Keratinocyte (primary cell): ENCODE measurements at regions not wholly inside any gene's neighbourhood (a gene's known extent, or its start where the extent isn't known, plus 50 kb on each side); places are given as distances from the start of the nearest gene placed in this dataset.

ENCODE experiments used
- EZH2 ChIP-seq: IDR thresholded peaks from one replicate; pipeline ENCODE4 v1.6.1; 2012; ENCODE audit warnings: inconsistent platforms, mild to moderate bottlenecking, low read length, moderate library complexity
- TF ChIP-seq, protein P1 (sequence below), 3 experiments: IDR thresholded peaks in 1 of 3; conservative IDR thresholded peaks in 1 of 3; optimal IDR thresholded peaks in 1 of 3; 2 replicates in 2 of 3; 3 replicates in 1 of 3; pipeline versions ENCODE3 to v1.5.1; 2011; ENCODE audit warnings: low read length in 3 of 3, mild to moderate bottlenecking in 3 of 3, moderate library complexity in 2 of 3, control low read depth in 1 of 3, inconsistent platforms in 1 of 3; ENCODE audit not compliant: insufficient read depth in 2 of 3; ENCODE audit errors: extremely low read depth in 1 of 3

DNA sequence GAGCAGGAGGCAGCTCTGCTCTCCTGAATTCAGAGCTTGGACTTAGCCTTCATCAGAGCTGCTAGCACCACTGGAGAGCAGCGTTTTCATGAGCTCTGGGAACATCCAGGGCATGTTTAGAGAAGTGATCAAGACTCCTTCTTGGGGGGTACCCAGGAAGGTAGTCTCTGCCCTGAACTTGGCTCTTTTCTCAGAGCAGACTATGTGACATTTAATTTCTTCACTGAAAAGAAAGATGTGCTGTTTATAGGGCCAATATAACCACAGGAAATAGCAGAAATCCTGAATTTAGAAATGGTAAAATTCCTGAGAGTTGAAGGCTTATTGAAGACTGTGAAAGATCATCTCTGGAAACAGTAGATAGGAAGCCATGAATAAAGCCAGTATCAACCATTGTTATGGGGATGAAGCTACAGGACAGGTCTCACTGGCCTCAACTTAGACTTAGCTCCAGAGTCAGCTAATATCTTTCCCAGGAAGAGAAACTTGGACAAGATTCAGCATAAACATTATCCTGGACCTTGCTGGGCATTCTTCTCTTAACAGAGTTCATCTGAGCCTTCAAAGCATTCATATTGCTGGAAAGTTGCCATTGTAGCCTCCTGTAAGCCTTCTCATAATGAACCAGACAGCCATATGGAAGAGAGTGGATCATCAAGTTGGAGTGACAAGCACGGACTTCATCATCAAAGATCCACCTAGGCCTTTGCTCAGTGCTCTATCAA, 386.6 kb upstream of the THBS1 start:
- TF ChIP-seq, protein P1, sequence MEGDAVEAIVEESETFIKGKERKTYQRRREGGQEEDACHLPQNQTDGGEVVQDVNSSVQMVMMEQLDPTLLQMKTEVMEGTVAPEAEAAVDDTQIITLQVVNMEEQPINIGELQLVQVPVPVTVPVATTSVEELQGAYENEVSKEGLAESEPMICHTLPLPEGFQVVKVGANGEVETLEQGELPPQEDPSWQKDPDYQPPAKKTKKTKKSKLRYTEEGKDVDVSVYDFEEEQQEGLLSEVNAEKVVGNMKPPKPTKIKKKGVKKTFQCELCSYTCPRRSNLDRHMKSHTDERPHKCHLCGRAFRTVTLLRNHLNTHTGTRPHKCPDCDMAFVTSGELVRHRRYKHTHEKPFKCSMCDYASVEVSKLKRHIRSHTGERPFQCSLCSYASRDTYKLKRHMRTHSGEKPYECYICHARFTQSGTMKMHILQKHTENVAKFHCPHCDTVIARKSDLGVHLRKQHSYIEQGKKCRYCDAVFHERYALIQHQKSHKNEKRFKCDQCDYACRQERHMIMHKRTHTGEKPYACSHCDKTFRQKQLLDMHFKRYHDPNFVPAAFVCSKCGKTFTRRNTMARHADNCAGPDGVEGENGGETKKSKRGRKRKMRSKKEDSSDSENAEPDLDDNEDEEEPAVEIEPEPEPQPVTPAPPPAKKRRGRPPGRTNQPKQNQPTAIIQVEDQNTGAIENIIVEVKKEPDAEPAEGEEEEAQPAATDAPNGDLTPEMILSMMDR (optimal IDR thresholded peaks at IDR 0.05 in 1 of 3, IDR thresholded peaks at IDR 0.05 in 1 of 3, conservative IDR thresholded peaks at IDR 0.05 in 1 of 3; ENCODE audit: extremely low read depth in 1 of 3, insufficient read depth in 2 of 3, low read length in 3 of 3), result no peak
- no peak for TF ChIP-seq EZH2
